ENCODE measurements at regions not wholly inside any gene's neighbourhood (a gene's known extent, or its start where the extent isn't known, plus 50 kb on each side); places are given as distances from the start of the nearest gene placed in this dataset.

- TF ChIP-seq, protein P1, sequence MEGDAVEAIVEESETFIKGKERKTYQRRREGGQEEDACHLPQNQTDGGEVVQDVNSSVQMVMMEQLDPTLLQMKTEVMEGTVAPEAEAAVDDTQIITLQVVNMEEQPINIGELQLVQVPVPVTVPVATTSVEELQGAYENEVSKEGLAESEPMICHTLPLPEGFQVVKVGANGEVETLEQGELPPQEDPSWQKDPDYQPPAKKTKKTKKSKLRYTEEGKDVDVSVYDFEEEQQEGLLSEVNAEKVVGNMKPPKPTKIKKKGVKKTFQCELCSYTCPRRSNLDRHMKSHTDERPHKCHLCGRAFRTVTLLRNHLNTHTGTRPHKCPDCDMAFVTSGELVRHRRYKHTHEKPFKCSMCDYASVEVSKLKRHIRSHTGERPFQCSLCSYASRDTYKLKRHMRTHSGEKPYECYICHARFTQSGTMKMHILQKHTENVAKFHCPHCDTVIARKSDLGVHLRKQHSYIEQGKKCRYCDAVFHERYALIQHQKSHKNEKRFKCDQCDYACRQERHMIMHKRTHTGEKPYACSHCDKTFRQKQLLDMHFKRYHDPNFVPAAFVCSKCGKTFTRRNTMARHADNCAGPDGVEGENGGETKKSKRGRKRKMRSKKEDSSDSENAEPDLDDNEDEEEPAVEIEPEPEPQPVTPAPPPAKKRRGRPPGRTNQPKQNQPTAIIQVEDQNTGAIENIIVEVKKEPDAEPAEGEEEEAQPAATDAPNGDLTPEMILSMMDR (IDR thresholded peaks at IDR 0.05), result no peak
- no peak for TF ChIP-seq POLR2AphosphoS5 (IDR thresholded peaks at IDR 0.05)
- TF ChIP-seq POLR2A (IDR thresholded peaks at IDR 0.05), result no peak
These were observed 703.1 kb upstream of the FZD8 start for GRCh38 chr10:36345175-36345533.
